K562 (cell line): ENCODE measurements at regions not wholly inside any gene's neighbourhood (a gene's known extent, or its start where the extent isn't known, plus 50 kb on each side); places are given as distances from the start of the nearest gene placed in this dataset.

Experiments
- ATAC-seq: fragments of 200-7000 bp; cut with Tn5 transposase; 3 replicates; pipeline ENCODE4 v1.9.1; 2020; ENCODE audit warnings: moderate library complexity
- BruUV-seq: library from RNA; stranded (reverse); fragments of 400-500 nt; replicated peaks from 2 replicates; lab custom pipeline; 2021; lab: Mats Ljungman, UMichigan
- CTCF ChIA-PET: fragments of 300-600 bp; formaldehyde crosslinking; extraction: SDS; loops from one replicate; lab custom pipeline; 2021; ENCODE audit warnings: low intra/inter-chr PET ratio; lab: Yijun Ruan, JAX
- POLR2A ChIA-PET: fragments of 300-600, 350-650 bp; sonication (Branson Sonifier 250); formaldehyde crosslinking; extraction: SDS; loops from one replicate; lab custom pipeline; 2021; ENCODE audit warnings: antibody characterized with exemption, inconsistent platforms; lab: Yijun Ruan, JAX
- DNase-seq, 4 experiments: peaks; one replicate each; pipeline versions ENCODE4 v3.0.0 to v3.0.0-alpha.2; 2011 to 2018; ENCODE audit warnings: low spot score in 3 of 4, mixed read lengths in 3 of 4; ENCODE audit errors: extremely low read depth in 1 of 4
- FAIRE-seq: peaks from 2 replicates; lab custom pipeline; 2011; peaks lifted over from hg19 to GRCh38; lab: Jason Lieb, UNC
- H2AFZ ChIP-seq: 2 replicates; pipeline ENCODE4 v1.6.0; 2011; ENCODE audit warnings: low read depth, low read length, control low read depth, inconsistent platforms
- H3K27ac ChIP-seq: fragments of 200-600 bp; 3 replicates; pipeline ENCODE4 v1.8.0; 2011; ENCODE audit warnings: low read depth, mild to moderate bottlenecking, control low read depth, inconsistent platforms, low read length, moderate library complexity, mixed read lengths; ENCODE audit errors: extremely low read depth
- H3K27me3 ChIP-seq, 2 experiments: fragments of 300-600 bp in 1 of 2; 2 replicates in 1 of 2; 3 replicates in 1 of 2; pipeline versions ENCODE4 v1.6.0 to v1.8.0; 2011; ENCODE audit warnings: inconsistent platforms in 2 of 2, low read length in 2 of 2, mild to moderate bottlenecking in 1 of 2, mixed read lengths in 1 of 2, moderate library complexity in 1 of 2; ENCODE audit not compliant: control insufficient read depth in 2 of 2, insufficient read depth in 2 of 2
- H3K36me3 ChIP-seq: fragments of 300-600 bp; 3 replicates; pipeline ENCODE4 v1.8.0; 2011; ENCODE audit warnings: mild to moderate bottlenecking, low read length, inconsistent platforms; ENCODE audit not compliant: control insufficient read depth, insufficient read depth
- H3K4me1 ChIP-seq, 2 experiments: fragments of 200-600 bp in 1 of 2; replicated peaks in 1 of 2; 2 replicates in 1 of 2; 3 replicates in 1 of 2; pipeline versions ENCODE4 v1.5.1 to v1.8.0; 2011; ENCODE audit warnings: inconsistent platforms in 2 of 2, low read length in 2 of 2, mild to moderate bottlenecking in 1 of 2, mixed read lengths in 1 of 2, moderate library complexity in 1 of 2; ENCODE audit not compliant: control insufficient read depth in 2 of 2, insufficient read depth in 2 of 2
- H3K4me2 ChIP-seq: 2 replicates; pipeline ENCODE4 v1.6.1; 2011; ENCODE audit warnings: low read length, control low read depth, inconsistent platforms, mixed read lengths; ENCODE audit not compliant: insufficient read depth
- H3K4me3 ChIP-seq: fragments of 200-600 bp; sonication (generic), shearing (Covaris generic); 2 replicates; pipeline ENCODE4 v1.5.1; 2016; ENCODE audit warnings: control low read depth, inconsistent platforms
- H3K79me2 ChIP-seq: fragments of 200-600 bp; 3 replicates; pipeline ENCODE4 v1.8.0; 2011; ENCODE audit warnings: low read length, inconsistent platforms; ENCODE audit not compliant: control insufficient read depth, insufficient read depth
- H3K9ac ChIP-seq, 2 experiments: 2 replicates each; pipeline versions ENCODE4 v1.6.0 to v1.6.1; 2011; ENCODE audit warnings: low read depth in 2 of 2, low read length in 2 of 2, control low read depth in 1 of 2, inconsistent platforms in 1 of 2, mild to moderate bottlenecking in 1 of 2, mixed read lengths in 1 of 2; ENCODE audit not compliant: insufficient read depth in 1 of 2
- H3K9me1 ChIP-seq: one replicate; pipeline ENCODE4 v1.6.0; 2011; ENCODE audit warnings: inconsistent platforms, mild to moderate bottlenecking, low read length, moderate library complexity; ENCODE audit not compliant: control insufficient read depth, insufficient read depth
- H3K9me3 ChIP-seq: replicated peaks from 2 replicates; pipeline ENCODE4 v1.5.1; 2011; ENCODE audit warnings: low read depth, low read length, inconsistent platforms; ENCODE audit not compliant: control insufficient read depth, insufficient read depth
- H4K20me1 ChIP-seq: replicated peaks from 2 replicates; pipeline ENCODE4 v1.6.1; 2011; ENCODE audit warnings: low read length, inconsistent platforms, mixed read lengths; ENCODE audit not compliant: control insufficient read depth, insufficient read depth
- CTBP1 ChIP-seq: fragments of 450-650 bp; IDR thresholded peaks from 2 replicates; pipeline ENCODE4 v1.6.1; 2016; ENCODE audit warnings: borderline replicate concordance
- GABPB2 ChIP-seq: fragments of 250-450 bp; sonication (Bioruptor Pico); conservative IDR thresholded peaks from 2 replicates; pipeline ENCODE4 v1.5.1; 2021; ENCODE audit warnings: mild to moderate bottlenecking
- RFX5 ChIP-seq: IDR thresholded peaks from 2 replicates; pipeline ENCODE4 v1.6.1; 2011; ENCODE audit warnings: low read depth, mild to moderate bottlenecking, improper control_type of control experiment, low read length
- ZNF224 ChIP-seq: sonication (generic); formaldehyde crosslinking; IDR thresholded peaks from 2 replicates; pipeline ENCODE4 v1.8.0; 2022; ENCODE audit warnings: mild to moderate bottlenecking, missing genetic modification reagents
- ZNF431 ChIP-seq: sonication (generic); formaldehyde crosslinking; IDR thresholded peaks from 2 replicates; pipeline ENCODE4 v1.8.0; 2022; ENCODE audit warnings: mild to moderate bottlenecking, missing genetic modification reagents
- ZNF76 ChIP-seq: fragments of 250-450 bp; sonication (Bioruptor Pico); IDR thresholded peaks from 2 replicates; pipeline ENCODE4 v1.4.0; 2020; ENCODE audit warnings: mild to moderate bottlenecking, moderate library complexity, borderline replicate concordance
- WGBS: fragments of 100-300 bp; shearing (Covaris generic); methylation state at CpG from one replicate; pipeline ENCODE4 v1.1.6; 2016; ENCODE audit warnings: low coverage, mixed read lengths; ENCODE audit not compliant: insufficient coverage; ENCODE audit errors: missing lambda C conversion rate; 5-methylcytosine and 5-hydroxymethylcytosine counted together
- in situ Hi-C: fragments of 300-500 bp; cut with MboI; formaldehyde crosslinking; loops from 4 replicates; pipeline ENCODE4 v1.15.0; 2018; ENCODE audit warnings: inconsistent platforms, mixed read lengths
- intact Hi-C: fragments of 100-400 bp; cut with micrococcal nuclease; formaldehyde crosslinking; loops from 2 replicates; pipeline ENCODE4 v1.14.2; 2022
- TF ChIP-seq, protein P1 (sequence below): sonication (generic); formaldehyde crosslinking; IDR thresholded peaks from 2 replicates; pipeline ENCODE4 v1.8.1; 2022; ENCODE audit warnings: missing genetic modification reagents
- TF ChIP-seq, protein P2 (sequence below): fragments of 450-650 bp; IDR thresholded peaks from 2 replicates; pipeline ENCODE4 v1.7.1; 2018; ENCODE audit warnings: mild to moderate bottlenecking, low read depth; ENCODE audit not compliant: partially characterized antibody
- TF ChIP-seq, protein P3 (sequence below): sonication (generic); formaldehyde crosslinking; IDR thresholded peaks from 2 replicates; pipeline ENCODE4 v1.8.1; 2023; ENCODE audit warnings: mild to moderate bottlenecking, missing genetic modification reagents, moderate library complexity

DNA sequence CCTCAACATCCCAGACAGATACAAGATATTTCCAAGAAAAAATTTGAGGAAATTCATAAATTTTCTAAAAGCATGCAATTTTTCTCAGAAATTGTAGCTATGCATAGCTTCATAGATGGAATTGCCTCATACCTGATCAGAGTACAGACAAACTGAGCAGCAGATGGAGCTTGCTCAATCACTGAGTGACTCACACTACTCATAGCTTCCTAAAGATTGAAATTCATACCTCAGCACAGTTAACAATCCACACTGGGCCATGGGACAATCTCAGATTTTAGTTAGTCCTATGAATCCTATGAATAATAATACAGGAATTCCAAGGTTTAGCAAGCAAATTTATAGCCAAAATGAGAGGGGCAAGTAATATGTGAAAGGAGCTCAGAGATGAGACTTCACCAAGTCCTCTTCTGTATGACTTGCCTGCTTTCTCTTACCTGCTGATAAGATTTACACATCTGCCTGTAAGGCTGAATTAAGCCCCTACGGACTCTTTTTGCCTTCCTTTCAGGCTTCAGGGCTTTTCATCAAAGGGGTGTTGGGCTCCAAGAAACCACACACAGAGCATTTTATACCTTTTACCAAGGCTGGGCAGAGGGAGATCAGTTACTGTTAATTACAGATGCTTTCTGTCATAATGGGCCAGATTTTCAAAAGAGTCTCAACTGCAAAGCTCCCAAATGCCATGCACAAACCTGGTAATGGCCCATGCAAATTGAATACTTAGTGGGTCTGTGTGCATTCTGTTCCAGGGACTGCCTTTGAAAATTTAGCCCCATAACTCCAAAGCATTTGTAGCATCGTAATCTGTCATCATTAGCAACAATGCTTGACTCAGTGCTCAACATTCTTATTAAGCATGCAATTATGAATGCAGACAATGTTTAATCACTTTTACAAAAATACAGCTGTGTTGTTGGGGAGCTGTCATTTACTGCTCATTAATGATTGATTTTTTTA, 439.3 kb downstream of the DTWD2 start:
- Histone ChIP-seq H3K4me2 (no peak overlapping the region), H3K9me1 (no peaks in the 10 kb centered on the region), H3K36me3 (no peaks in the 10 kb centered on the region), H3K9me3 (no peaks in the 10 kb centered on the region), H3K9ac (no peak overlapping the region), H2AFZ (no peak overlapping the region), H3K27ac (no peak overlapping the region), H3K79me2 (no peaks in the 10 kb centered on the region), H4K20me1 (no peaks in the 10 kb centered on the region), H3K4me1 (no peaks in the 10 kb centered on the region), H3K4me3 (no peak overlapping the region), H3K27me3 (no peaks in the 10 kb centered on the region)
- ATAC-seq (no peak), DNase-seq (no peak), FAIRE-seq (no peak)
- intact Hi-C loops, result no loop called here
- TF ChIP-seq, protein P1, sequence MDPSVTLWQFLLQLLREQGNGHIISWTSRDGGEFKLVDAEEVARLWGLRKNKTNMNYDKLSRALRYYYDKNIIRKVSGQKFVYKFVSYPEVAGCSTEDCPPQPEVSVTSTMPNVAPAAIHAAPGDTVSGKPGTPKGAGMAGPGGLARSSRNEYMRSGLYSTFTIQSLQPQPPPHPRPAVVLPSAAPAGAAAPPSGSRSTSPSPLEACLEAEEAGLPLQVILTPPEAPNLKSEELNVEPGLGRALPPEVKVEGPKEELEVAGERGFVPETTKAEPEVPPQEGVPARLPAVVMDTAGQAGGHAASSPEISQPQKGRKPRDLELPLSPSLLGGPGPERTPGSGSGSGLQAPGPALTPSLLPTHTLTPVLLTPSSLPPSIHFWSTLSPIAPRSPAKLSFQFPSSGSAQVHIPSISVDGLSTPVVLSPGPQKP (CRISPR knock-in tag), result no peak
- in situ Hi-C loops, result no loop called here
- ChIA-PET POLR2A (no interaction called here), CTCF (no interaction called here)
- WGBS, result 0% methylated on average over 2 of the region's 2 CpGs
- BruUV-seq, result no TSS peak

DNA sequence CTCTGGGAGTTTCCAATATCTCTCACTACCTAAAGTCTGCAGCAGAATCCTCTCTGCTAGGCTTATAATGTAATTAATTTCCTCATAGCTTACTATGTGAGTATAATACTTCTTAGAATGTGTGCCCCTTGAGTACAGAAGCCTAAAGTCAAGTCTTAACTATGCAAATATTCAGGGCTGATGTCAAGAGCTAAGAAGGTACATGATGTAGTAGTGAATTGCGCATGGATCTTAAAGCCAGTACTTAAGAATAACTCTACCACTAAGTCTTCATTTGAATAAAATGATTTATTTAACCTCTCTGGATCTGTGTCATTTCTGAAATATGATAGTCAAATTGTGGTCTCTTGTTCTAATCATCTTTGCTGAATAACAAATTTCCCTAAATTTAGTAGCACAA, 442.9 kb downstream of the DTWD2 start:
- DNase-seq, result no peak
- H3K36me3 ChIP-seq, result no peaks in the 10 kb centered on the region
- H3K4me1 ChIP-seq, result no peaks in the 10 kb centered on the region
- H3K9ac ChIP-seq, result no peak overlapping the region
- no peak overlapping the region for H3K4me2 ChIP-seq
- CTCF ChIA-PET, result no interaction called here
- H3K4me3 ChIP-seq, result no peak overlapping the region
- H3K9me1 ChIP-seq, result no peaks in the 10 kb centered on the region
- no peak for ATAC-seq
- no peaks in the 10 kb centered on the region for H4K20me1 ChIP-seq
- H3K27ac ChIP-seq, result no peak overlapping the region
- WGBS, result 0% methylated on average over 1 of the region's 1 CpG
- no peaks in the 10 kb centered on the region for H3K27me3 ChIP-seq
- BruUV-seq, result no TSS peak
- intact Hi-C loops (no loop called here), in situ Hi-C loops (no loop called here)
- H3K9me3 ChIP-seq, result no peaks in the 10 kb centered on the region; the same call in 1 of the 2 replicates
- FAIRE-seq, result no peak
- no peaks in the 10 kb centered on the region for H3K79me2 ChIP-seq
- no peak overlapping the region for H2AFZ ChIP-seq
- POLR2A ChIA-PET, result no interaction called here
- TF ChIP-seq CTBP1 (no peak), ZNF76 (CRISPR knock-in tag) (no peak), ZNF224 (no peak), RFX5 (no peak), GABPB2 (no peak), ZNF431 (CRISPR knock-in tag) (no peak)
- TF ChIP-seq, protein P2, sequence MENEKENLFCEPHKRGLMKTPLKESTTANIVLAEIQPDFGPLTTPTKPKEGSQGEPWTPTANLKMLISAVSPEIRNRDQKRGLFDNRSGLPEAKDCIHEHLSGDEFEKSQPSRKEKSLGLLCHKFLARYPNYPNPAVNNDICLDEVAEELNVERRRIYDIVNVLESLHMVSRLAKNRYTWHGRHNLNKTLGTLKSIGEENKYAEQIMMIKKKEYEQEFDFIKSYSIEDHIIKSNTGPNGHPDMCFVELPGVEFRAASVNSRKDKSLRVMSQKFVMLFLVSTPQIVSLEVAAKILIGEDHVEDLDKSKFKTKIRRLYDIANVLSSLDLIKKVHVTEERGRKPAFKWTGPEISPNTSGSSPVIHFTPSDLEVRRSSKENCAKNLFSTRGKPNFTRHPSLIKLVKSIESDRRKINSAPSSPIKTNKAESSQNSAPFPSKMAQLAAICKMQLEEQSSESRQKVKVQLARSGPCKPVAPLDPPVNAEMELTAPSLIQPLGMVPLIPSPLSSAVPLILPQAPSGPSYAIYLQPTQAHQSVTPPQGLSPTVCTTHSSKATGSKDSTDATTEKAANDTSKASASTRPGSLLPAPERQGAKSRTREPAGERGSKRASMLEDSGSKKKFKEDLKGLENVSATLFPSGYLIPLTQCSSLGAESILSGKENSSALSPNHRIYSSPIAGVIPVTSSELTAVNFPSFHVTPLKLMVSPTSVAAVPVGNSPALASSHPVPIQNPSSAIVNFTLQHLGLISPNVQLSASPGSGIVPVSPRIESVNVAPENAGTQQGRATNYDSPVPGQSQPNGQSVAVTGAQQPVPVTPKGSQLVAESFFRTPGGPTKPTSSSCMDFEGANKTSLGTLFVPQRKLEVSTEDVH, result no peak
- TF ChIP-seq, protein P3, sequence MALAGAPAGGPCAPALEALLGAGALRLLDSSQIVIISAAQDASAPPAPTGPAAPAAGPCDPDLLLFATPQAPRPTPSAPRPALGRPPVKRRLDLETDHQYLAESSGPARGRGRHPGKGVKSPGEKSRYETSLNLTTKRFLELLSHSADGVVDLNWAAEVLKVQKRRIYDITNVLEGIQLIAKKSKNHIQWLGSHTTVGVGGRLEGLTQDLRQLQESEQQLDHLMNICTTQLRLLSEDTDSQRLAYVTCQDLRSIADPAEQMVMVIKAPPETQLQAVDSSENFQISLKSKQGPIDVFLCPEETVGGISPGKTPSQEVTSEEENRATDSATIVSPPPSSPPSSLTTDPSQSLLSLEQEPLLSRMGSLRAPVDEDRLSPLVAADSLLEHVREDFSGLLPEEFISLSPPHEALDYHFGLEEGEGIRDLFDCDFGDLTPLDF (CRISPR knock-in tag), result no peak
